ENCODE measurements at regions not wholly inside any gene's neighbourhood (a gene's known extent, or its start where the extent isn't known, plus 50 kb on each side); places are given as distances from the start of the nearest gene placed in this dataset.
"Not testable (repeated sequence)": the region's sequence is repeated elsewhere in the genome, so short reads cannot be mapped to it uniquely, and the experiment has no call there.

DNA sequence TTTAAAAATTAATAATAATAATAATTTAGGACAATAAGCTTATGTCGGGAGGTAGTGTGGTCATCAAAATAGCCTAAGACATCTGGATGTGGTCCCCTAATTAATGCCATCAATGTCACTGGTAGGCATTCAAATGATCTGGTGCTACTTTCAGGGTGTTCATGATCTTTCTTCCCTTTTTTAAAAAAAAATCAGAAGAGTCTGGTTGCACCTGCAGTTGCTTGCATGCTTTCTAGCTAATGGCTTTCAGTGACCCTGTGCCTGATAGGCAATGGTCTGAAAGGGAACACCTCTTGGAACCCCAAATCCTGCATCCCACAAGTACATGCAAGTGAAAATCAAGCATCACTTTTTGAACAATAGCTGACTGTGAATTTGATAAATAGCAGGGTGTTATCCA is 64.1 kb upstream of the KBTBD8 start:
- no peak for DNase-seq (ENCODE audit: low spot score)

DNA sequence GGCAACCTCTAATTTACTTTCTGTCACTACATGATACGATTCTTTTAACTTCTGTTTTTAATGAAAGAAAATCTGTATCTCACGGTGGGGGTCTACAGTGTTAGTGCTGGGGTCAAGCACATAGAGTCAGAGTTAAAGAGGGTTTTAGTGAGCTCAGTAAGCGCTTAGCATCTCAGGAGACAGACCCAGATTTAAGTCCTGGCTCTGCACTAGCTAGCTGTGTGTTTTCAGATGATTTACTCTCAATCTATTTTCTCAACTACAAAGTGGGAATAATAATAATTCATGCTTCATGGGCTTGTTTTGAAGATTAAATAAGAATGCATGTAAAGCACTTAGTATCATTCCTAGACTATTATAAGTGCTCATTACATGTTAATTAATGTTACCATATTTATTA is 63.4 kb upstream of the KBTBD8 start:
- no peak for DNase-seq (ENCODE audit: low spot score)

DNA sequence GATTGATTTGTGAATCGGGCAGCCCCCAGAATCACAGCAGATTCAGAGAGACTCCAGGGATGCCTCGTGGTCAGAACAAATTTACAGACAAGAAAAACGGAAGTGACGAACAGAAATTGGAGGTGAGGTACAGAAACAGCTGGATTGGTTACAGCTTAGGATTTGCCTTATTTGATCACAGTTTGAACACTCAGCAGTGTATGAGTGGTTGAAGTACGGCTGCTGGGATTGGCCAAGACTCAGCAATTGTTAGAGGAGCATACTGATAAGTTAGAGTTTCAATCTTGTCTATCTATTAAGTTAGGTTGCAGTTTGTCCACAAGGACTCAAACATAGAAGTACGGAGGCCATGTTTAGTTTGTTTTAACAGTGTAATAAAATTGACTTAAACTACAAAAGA is 61.1 kb upstream of the KBTBD8 start:
- not testable (repeated sequence) for DNase-seq (ENCODE audit: low spot score)

DNA sequence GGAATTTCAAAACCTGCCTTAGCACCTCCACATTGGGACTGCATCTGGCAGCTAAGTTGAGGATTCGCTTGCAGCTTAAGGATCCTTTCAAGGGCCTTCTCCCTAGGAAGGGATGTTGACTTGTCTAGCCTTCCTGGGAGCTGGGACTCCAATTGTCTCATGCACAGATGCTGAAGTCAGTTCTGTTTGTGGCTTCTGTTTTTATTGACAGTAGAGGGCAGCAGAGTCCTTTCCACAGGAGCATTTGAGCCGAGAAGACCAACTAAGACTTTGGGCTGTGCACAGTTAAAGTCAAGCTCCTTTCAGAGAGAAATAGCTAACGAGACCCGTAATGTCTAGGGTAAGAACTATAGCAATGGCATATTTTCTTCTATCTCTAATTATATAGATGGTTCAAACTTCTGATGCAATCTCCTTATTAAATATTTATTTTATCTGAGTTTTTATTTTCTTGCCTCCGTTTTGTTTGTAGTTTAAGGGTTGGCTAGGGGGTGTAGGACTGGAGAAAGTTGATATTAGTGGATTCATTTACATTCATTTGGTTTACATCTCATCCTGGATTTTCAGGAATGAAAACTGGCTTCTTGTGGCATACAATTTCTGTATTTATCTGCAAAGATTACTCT is 59.7 kb upstream of the KBTBD8 start:
- DNase-seq (ENCODE audit: low spot score), result no peak

DNA sequence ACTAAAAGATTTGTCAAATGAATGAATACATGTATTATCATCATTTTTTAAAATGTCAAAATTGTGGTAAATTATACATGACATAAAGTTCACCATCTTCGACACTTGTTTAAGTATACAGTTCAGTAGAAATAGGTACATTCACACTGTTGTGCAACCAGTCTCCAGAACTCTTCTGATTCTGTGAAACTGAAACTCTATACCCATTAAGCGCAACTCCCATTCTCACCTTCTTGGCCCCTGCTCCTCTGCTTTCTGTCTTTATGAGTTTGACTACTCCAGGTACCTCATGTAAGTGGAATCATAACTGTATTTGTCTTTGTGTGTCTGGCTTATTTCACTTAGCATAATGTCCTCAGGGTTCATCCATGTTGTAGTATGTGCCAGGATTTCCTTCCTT is 50.1 kb upstream of the KBTBD8 start:
- no peak for DNase-seq (ENCODE audit: low spot score)

Data from HuH-7.5 (cell line).